LNCAP (cell line): ENCODE measurements at regions not wholly inside any gene's neighbourhood (a gene's known extent, or its start where the extent isn't known, plus 50 kb on each side); places are given as distances from the start of the nearest gene placed in this dataset.

ENCODE experiments used
- TF ChIP-seq, protein P1 (sequence below): fragments of 450-650 bp; IDR thresholded peaks from 2 replicates; pipeline ENCODE4 v1.5.1; 2017; ENCODE audit warnings: mild to moderate bottlenecking

DNA sequence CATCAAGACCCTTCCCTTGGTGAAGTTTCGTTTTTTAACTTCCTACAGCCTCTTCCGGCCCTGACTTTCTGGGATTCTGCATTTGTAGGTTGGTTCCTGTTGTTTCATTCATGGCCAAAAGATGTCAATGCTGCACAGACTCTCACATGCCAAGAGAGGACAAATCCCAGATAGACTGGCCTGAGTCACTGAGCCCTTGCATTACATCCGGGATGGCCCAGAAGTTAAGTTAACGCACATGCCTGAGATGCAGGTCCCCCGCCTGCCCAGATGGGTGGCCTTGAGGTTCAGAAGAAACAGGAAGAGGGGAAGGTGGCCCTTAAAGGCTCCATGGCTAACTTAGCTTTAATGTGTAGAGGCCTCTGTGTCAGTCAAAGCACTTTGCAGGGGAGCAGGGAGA, 51.6 kb upstream of the SRGAP3 start:
- TF ChIP-seq, protein P1, sequence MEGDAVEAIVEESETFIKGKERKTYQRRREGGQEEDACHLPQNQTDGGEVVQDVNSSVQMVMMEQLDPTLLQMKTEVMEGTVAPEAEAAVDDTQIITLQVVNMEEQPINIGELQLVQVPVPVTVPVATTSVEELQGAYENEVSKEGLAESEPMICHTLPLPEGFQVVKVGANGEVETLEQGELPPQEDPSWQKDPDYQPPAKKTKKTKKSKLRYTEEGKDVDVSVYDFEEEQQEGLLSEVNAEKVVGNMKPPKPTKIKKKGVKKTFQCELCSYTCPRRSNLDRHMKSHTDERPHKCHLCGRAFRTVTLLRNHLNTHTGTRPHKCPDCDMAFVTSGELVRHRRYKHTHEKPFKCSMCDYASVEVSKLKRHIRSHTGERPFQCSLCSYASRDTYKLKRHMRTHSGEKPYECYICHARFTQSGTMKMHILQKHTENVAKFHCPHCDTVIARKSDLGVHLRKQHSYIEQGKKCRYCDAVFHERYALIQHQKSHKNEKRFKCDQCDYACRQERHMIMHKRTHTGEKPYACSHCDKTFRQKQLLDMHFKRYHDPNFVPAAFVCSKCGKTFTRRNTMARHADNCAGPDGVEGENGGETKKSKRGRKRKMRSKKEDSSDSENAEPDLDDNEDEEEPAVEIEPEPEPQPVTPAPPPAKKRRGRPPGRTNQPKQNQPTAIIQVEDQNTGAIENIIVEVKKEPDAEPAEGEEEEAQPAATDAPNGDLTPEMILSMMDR = no peak

DNA sequence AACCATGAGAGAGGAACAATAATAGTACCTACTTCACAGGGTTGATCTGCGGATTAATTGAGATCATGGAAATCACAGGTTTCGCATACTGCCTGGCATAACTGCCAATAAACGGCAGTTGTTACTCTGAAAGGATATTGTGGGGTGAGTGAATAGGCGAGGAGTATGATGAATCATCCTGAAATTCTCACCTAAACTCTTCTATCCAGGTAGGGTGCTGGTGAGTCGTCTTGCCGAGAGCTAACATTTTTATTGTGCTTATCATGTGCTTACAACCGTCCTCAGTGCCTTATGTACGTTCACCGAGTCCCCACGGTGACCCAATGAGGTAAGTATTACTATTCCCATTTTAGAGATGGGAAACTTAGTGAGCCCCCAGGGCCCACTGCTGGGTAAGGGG, 52.4 kb upstream of the SRGAP3 start:
- TF ChIP-seq, protein P1 = no peak

DNA sequence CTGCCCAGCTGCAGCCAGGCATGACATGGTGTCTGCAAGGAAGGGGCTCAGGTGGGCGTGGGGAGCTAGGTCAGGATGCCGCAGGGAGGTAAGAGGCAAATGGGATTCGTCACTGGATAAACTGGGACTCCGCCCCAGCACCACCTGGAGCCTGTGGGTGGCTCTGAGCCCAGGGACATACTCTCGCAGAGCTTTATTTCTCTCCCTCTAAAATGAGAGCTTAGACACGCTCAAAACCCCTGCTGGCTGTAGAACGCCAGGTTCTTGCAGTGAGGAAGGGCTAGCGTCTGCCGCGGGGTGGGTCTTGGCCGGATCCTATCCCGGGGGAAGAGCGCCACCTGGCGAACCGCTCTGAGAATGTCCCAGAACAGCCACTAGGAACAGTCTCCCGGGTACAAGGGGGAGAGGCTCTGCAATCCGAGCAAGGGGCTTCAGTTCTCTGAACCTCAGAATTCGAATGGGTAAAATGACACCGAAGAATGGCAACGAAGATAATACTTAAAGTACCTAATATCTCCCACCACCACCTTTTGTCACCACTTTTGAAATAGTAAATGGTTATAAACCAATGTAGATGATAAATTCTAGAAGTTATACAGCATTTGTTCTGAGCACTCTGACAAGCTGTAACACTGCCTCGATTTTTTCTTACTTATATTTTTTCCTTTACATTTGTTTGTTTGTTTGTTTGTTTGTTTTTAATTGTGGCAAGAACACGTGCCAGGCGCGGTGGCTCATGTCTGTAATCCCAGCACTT, 53.2 kb upstream of the SRGAP3 start:
- TF ChIP-seq, protein P1 = peak; percentile 92

- TF ChIP-seq, protein P1 = no peak
These were observed 54.4 kb upstream of the THUMPD3 start for GRCh38 chr3:9308298-9308990.

DNA sequence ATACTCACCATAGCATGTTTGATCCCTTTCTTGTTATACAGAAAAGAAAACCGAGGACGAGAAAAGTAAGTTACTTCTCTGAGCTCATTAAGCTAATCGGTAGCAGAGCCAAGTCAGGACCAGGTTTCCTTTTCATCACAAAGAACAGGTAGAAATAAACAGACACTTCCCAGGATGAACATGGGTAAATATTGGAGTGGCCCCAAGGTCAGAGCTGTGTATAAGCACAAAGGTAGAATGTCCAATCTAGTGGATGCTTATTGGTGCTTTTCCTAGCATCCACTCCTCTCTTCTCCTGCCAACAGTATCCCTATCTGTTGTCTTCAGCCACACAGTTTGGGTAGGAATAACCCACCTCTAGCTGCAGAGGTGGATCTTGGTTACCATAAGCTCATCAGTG, 52.8 kb upstream of the THUMPD3 start:
- TF ChIP-seq, protein P1 = no peak

- TF ChIP-seq, protein P1 = no peak
These were observed 51.6 kb upstream of the THUMPD3 start for GRCh38 chr3:9311228-9311627.
